Activated CD4-positive, alpha-beta T cell treated with anti-CD3 and anti-CD28 coated beads, Interleukin-2, amount 50 U/mL, for 24 hours (primary cell): ENCODE measurements at regions not wholly inside any gene's neighbourhood (a gene's known extent, or its start where the extent isn't known, plus 50 kb on each side); places are given as distances from the start of the nearest gene placed in this dataset.
A peak's percentile ranks its signal among the peaks of the same experiment; 100 is the strongest.

Source experiments
- DNase-seq, 2 donors: peaks; one replicate each; pipeline ENCODE4 v3.0.0-alpha.2; 2020; ENCODE audit warnings: low read depth in 1 of 2, low spot score in 1 of 2

- no peak for DNase-seq
Observed at GRCh38 chr1:10896673-10897072, 100.2 kb upstream of the CASZ1 start.

- no peak for DNase-seq
Observed at GRCh38 chr1:10897321-10897980, 101.0 kb upstream of the CASZ1 start.

GRCh38 chr1:10897981-10898728 is 101.7 kb upstream of the CASZ1 start:
- no peak for DNase-seq

GRCh38 chr1:10898921-10899320 is 102.5 kb upstream of the CASZ1 start:
- no peak for DNase-seq

GRCh38 chr1:10899490-10900250 is 103.2 kb upstream of the CASZ1 start:
- DNase-seq = no peak

GRCh38 chr1:10900251-10900651 is 103.8 kb upstream of the CASZ1 start:
- DNase-seq = no peak

GRCh38 chr1:10900691-10901090 is 104.2 kb upstream of the CASZ1 start:
- no peak for DNase-seq

GRCh38 chr1:10901091-10901890 is 104.8 kb upstream of the CASZ1 start:
- no peak for DNase-seq

- DNase-seq = no peak
Observed at GRCh38 chr1:10901891-10902805, 105.7 kb upstream of the CASZ1 start.

GRCh38 chr1:10903421-10903820 is 107.0 kb upstream of the CASZ1 start:
- no peak for DNase-seq

GRCh38 chr1:10903821-10904220 is 107.4 kb upstream of the CASZ1 start:
- no peak for DNase-seq

GRCh38 chr1:10904396-10905358 is 107.8 kb upstream of the TARDBP start:
- DNase-seq = no peak

- DNase-seq = no peak
Observed at GRCh38 chr1:10905841-10906655, 106.4 kb upstream of the TARDBP start.

- no peak for DNase-seq
Observed at GRCh38 chr1:10906866-10907519, 105.5 kb upstream of the TARDBP start.

- no peak for DNase-seq
Observed at GRCh38 chr1:10908266-10908665, 104.2 kb upstream of the TARDBP start.

- peak; percentile 49 to 52 for DNase-seq
Observed at GRCh38 chr1:10909697-10910680, 102.5 kb upstream of the TARDBP start.
